ENCODE measurements at regions not wholly inside any gene's neighbourhood (a gene's known extent, or its start where the extent isn't known, plus 50 kb on each side); places are given as distances from the start of the nearest gene placed in this dataset.

DNA sequence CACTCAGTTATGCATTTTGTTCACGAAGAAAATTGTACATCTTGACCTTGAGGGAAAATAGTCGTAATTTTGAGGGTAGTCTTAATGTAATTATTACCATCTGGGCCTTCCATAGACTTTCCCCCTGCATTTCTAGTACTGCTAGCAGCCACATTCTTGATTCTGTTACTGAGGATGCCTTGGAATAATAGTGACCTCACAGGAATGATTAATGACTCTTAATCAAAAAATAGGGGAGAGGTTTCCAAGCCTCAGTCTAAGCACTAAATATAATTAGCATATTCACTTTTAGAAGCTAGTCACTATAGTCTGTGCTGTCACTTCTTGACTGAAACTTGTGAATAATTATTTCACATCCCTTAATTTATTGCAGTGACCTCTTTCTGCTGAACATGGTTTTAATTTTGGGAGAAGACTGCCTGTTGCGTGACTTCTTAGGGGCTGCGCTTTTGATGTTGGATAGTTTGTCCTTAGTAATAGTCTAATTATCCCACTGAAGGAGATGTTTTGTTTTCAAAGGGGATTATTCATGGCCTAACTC, 400.5 kb downstream of the ADAMTS20 start (continued):
- TF ChIP-seq, protein P1, sequence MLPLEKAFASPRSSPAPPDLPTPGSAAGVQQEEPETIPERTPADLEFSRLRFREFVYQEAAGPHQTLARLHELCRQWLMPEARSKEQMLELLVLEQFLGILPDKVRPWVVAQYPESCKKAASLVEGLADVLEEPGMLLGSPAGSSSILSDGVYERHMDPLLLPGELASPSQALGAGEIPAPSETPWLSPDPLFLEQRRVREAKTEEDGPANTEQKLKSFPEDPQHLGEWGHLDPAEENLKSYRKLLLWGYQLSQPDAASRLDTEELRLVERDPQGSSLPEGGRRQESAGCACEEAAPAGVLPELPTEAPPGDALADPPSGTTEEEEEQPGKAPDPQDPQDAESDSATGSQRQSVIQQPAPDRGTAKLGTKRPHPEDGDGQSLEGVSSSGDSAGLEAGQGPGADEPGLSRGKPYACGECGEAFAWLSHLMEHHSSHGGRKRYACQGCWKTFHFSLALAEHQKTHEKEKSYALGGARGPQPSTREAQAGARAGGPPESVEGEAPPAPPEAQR (CRISPR knock-in tag; IDR thresholded peaks at IDR 0.05) = no peak
- TF ChIP-seq ZNF121 (CRISPR knock-in tag; IDR thresholded peaks at IDR 0.05) = no peak

DNA sequence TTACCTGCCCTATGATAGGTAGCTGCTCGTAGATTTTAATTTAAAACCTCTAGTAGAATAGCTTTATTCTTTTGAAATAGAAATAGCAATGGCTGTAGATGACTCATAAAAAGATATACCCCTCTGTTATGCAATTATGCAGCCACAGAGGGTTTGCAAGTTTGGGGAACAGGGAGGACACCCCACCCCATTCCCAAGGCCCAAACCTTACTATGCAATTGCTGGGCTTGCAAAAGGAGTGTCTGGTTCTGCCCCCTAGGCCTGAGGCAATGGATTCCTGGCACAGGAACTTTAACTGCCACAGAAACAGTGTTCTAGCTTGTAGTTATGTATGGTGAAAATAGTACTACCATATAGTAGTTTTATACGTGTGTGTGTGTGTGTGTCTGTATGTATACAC, 403.3 kb downstream of the ADAMTS20 start:
- Mint-ChIP-seq H3K4me1 (no peaks in the 10 kb centered on the region), H3K36me3 (no peaks in the 10 kb centered on the region), H3K9me3 (0 out of 2 replicates have a peak, but pooled peaks cover 4% of the 10 kb centered on the region), H3K27ac (no peak overlapping the region), H3K27me3 (ENCODE audit: low read depth) (no peaks in the 10 kb centered on the region), H3K4me3 (no peak overlapping the region)
- ATAC-seq = 0 out of 2 replicates have a peak, but pooled peaks have one; percentile 22
- ChIA-PET POLR2A (no interaction called here), CTCF (interaction anchor here (1.0 kb wide), 1 partner anchor 666 kb away, joined by 3 read pairs; no protein-coding TSS in a partner anchor)
- TF ChIP-seq, protein P2, sequence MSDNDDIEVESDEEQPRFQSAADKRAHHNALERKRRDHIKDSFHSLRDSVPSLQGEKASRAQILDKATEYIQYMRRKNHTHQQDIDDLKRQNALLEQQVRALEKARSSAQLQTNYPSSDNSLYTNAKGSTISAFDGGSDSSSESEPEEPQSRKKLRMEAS (CRISPR knock-in tag; IDR thresholded peaks at IDR 0.05) = no peak
- TF ChIP-seq, protein P3, sequence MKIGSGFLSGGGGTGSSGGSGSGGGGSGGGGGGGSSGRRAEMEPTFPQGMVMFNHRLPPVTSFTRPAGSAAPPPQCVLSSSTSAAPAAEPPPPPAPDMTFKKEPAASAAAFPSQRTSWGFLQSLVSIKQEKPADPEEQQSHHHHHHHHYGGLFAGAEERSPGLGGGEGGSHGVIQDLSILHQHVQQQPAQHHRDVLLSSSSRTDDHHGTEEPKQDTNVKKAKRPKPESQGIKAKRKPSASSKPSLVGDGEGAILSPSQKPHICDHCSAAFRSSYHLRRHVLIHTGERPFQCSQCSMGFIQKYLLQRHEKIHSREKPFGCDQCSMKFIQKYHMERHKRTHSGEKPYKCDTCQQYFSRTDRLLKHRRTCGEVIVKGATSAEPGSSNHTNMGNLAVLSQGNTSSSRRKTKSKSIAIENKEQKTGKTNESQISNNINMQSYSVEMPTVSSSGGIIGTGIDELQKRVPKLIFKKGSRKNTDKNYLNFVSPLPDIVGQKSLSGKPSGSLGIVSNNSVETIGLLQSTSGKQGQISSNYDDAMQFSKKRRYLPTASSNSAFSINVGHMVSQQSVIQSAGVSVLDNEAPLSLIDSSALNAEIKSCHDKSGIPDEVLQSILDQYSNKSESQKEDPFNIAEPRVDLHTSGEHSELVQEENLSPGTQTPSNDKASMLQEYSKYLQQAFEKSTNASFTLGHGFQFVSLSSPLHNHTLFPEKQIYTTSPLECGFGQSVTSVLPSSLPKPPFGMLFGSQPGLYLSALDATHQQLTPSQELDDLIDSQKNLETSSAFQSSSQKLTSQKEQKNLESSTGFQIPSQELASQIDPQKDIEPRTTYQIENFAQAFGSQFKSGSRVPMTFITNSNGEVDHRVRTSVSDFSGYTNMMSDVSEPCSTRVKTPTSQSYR (CRISPR knock-in tag; IDR thresholded peaks at IDR 0.05) = no peak
- TF ChIP-seq ZNF121 (CRISPR knock-in tag; IDR thresholded peaks at IDR 0.05) (no peak), EMX1 (CRISPR knock-in tag; IDR thresholded peaks at IDR 0.05) (no peak), HMGA2 (CRISPR knock-in tag; IDR thresholded peaks at IDR 0.05) (no peak), NR2C2 (CRISPR knock-in tag; IDR thresholded peaks at IDR 0.05) (no peak), ZNF263 (CRISPR knock-in tag; IDR thresholded peaks at IDR 0.05; ENCODE audit: low read depth) (no peak)
- TF ChIP-seq, protein P4, sequence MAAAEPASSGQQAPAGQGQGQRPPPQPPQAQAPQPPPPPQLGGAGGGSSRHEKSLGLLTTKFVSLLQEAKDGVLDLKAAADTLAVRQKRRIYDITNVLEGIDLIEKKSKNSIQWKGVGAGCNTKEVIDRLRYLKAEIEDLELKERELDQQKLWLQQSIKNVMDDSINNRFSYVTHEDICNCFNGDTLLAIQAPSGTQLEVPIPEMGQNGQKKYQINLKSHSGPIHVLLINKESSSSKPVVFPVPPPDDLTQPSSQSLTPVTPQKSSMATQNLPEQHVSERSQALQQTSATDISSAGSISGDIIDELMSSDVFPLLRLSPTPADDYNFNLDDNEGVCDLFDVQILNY (CRISPR knock-in tag; IDR thresholded peaks at IDR 0.05) = no peak
- TF ChIP-seq, protein P5, sequence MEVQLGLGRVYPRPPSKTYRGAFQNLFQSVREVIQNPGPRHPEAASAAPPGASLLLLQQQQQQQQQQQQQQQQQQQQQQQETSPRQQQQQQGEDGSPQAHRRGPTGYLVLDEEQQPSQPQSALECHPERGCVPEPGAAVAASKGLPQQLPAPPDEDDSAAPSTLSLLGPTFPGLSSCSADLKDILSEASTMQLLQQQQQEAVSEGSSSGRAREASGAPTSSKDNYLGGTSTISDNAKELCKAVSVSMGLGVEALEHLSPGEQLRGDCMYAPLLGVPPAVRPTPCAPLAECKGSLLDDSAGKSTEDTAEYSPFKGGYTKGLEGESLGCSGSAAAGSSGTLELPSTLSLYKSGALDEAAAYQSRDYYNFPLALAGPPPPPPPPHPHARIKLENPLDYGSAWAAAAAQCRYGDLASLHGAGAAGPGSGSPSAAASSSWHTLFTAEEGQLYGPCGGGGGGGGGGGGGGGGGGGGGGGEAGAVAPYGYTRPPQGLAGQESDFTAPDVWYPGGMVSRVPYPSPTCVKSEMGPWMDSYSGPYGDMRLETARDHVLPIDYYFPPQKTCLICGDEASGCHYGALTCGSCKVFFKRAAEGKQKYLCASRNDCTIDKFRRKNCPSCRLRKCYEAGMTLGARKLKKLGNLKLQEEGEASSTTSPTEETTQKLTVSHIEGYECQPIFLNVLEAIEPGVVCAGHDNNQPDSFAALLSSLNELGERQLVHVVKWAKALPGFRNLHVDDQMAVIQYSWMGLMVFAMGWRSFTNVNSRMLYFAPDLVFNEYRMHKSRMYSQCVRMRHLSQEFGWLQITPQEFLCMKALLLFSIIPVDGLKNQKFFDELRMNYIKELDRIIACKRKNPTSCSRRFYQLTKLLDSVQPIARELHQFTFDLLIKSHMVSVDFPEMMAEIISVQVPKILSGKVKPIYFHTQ (CRISPR knock-in tag; IDR thresholded peaks at IDR 0.05) = no peak
- no peak for DNase-seq (ENCODE audit: low spot score)

DNA sequence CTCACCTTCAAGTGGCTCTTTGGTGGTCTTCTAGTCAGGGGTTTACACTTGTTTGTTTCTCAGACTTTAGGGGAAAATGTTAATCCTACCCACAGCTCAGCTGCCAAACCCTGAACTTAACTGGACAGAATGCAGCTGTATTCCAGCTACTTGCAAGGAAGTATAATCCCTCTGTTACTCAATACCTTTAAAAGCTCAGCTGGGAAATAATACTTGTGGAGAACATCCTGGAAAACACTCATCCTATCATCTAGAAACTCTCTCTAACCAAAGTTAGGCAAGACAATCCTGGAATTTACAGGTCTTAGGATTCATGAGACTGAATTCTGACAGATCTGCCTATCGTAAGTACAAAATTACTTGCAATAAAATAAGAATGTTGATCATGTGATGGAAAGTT, 404.1 kb downstream of the ADAMTS20 start:
- no peak for ATAC-seq
- H3K4me1 Mint-ChIP-seq = no peaks in the 10 kb centered on the region
- CTCF ChIA-PET = interaction anchor here (1.0 kb wide), 1 partner anchor 665 kb away, joined by 3 read pairs; no protein-coding TSS in a partner anchor

More for the DNA sequence above, 404.1 kb downstream of the ADAMTS20 start:
- no peak for TF ChIP-seq CREB1 (CRISPR knock-in tag; IDR thresholded peaks at IDR 0.05)
- TF ChIP-seq NR3C1 (CRISPR knock-in tag; conservative IDR thresholded peaks at IDR 0.05; ENCODE audit: low read depth) = no peak
- no peak for TF ChIP-seq FOXJ3 (CRISPR knock-in tag; IDR thresholded peaks at IDR 0.05; ENCODE audit: borderline replicate concordance)
- TF ChIP-seq RELA (CRISPR knock-in tag; IDR thresholded peaks at IDR 0.05; ENCODE audit: borderline replicate concordance) = no peak
- TF ChIP-seq, protein P5 (CRISPR knock-in tag; IDR thresholded peaks at IDR 0.05) = no peak
- TF ChIP-seq, protein P6, sequence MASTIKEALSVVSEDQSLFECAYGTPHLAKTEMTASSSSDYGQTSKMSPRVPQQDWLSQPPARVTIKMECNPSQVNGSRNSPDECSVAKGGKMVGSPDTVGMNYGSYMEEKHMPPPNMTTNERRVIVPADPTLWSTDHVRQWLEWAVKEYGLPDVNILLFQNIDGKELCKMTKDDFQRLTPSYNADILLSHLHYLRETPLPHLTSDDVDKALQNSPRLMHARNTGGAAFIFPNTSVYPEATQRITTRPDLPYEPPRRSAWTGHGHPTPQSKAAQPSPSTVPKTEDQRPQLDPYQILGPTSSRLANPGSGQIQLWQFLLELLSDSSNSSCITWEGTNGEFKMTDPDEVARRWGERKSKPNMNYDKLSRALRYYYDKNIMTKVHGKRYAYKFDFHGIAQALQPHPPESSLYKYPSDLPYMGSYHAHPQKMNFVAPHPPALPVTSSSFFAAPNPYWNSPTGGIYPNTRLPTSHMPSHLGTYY (CRISPR knock-in tag; IDR thresholded peaks at IDR 0.05) = no peak
- TF ChIP-seq, protein P7, sequence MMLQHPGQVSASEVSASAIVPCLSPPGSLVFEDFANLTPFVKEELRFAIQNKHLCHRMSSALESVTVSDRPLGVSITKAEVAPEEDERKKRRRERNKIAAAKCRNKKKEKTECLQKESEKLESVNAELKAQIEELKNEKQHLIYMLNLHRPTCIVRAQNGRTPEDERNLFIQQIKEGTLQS (CRISPR knock-in tag; conservative IDR thresholded peaks at IDR 0.05) = no peak
- H3K27me3 Mint-ChIP-seq (ENCODE audit: low read depth) = no peaks in the 10 kb centered on the region
- no peak for DNase-seq (ENCODE audit: low spot score)
- no peak overlapping the region for H3K4me3 Mint-ChIP-seq
- POLR2A ChIA-PET = no interaction called here
- no peak overlapping the region for H3K27ac Mint-ChIP-seq
- no peaks in the 10 kb centered on the region for H3K36me3 Mint-ChIP-seq
- 0 out of 2 replicates have a peak, but pooled peaks cover 3% of the 10 kb centered on the region for H3K9me3 Mint-ChIP-seq

Data from WTC11 (cell line).